ENCODE measurements at regions not wholly inside any gene's neighbourhood (a gene's known extent, or its start where the extent isn't known, plus 50 kb on each side); places are given as distances from the start of the nearest gene placed in this dataset.

GRCh38 chr2:239590276-239590675 lies 189.5 kb upstream of the HDAC4 start:
- DNase-seq (ENCODE audit: low read depth), result no peak

- no peak for DNase-seq (ENCODE audit: low read depth)
These were observed 189.0 kb upstream of the HDAC4 start for GRCh38 chr2:239589833-239590232.

GRCh38 chr2:239589270-239589825 lies 188.5 kb upstream of the HDAC4 start:
- no peak for DNase-seq (ENCODE audit: low read depth)

- DNase-seq (ENCODE audit: low read depth), result no peak
These were observed 187.8 kb upstream of the HDAC4 start for GRCh38 chr2:239588451-239589269.

GRCh38 chr2:239587841-239588240 lies 187.0 kb upstream of the HDAC4 start:
- no peak for DNase-seq (ENCODE audit: low read depth)

GRCh38 chr2:239587311-239587731 lies 186.5 kb upstream of the HDAC4 start:
- DNase-seq (ENCODE audit: low read depth), result no peak

DNA sequence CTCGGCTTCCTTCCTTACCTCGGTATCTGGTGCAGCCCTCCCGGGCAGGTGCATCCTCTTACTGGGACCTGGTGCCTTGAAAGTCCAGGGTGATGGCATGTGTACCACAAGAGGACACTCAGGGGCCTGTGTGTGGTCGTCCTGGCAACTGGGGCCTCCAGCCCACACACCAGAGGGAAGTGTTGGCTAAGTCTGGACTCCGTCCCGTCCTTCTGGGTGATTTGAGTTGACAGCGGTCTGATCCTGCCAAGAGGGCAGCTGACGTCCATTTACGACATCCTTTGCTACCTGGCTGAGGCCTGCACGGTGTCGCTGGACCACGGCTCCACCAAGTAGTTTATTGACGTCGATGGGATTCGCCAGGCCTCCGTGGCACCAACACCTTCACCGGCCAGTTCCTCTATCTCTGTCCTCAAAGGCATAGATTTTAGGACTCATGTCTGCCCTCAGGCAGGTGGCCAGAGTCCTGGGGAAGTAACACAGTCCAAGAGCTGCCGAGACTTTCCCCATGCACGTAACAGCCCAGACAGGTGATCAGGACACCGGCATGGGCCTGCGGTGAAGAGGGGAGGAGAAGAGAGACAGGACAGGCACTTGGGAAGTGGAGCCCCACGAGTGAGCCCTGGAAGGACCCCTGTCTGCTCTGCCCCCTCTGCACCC lies 186.0 kb upstream of the HDAC4 start:
- DNase-seq (ENCODE audit: low read depth), result no peak

DNA sequence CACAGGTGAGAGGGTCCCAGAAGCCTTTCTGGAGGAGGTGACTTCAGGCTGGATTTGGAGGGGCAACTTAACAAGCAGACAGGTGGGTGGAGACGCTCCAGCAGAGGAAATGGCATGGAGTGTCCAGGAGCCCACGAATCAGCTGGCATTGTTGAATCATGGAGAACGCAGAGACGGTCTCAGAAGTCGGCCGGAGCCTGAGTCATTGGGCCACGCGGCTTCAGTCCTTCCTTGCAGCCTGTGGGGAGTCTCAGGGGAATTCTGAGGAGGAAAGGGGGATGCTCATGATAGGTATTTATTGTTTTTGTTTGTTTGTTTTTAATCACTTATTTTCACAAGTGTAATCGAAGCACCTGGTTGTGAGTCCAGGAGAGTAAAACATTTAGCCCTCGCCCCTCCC lies 184.6 kb upstream of the HDAC4 start:
- no peak for DNase-seq (ENCODE audit: low read depth)

- DNase-seq (ENCODE audit: low read depth), result no peak
These were observed 184.2 kb upstream of the HDAC4 start for GRCh38 chr2:239584986-239585385.

- DNase-seq (ENCODE audit: low read depth), result no peak
These were observed 183.3 kb upstream of the HDAC4 start for GRCh38 chr2:239583879-239584859.

DNA sequence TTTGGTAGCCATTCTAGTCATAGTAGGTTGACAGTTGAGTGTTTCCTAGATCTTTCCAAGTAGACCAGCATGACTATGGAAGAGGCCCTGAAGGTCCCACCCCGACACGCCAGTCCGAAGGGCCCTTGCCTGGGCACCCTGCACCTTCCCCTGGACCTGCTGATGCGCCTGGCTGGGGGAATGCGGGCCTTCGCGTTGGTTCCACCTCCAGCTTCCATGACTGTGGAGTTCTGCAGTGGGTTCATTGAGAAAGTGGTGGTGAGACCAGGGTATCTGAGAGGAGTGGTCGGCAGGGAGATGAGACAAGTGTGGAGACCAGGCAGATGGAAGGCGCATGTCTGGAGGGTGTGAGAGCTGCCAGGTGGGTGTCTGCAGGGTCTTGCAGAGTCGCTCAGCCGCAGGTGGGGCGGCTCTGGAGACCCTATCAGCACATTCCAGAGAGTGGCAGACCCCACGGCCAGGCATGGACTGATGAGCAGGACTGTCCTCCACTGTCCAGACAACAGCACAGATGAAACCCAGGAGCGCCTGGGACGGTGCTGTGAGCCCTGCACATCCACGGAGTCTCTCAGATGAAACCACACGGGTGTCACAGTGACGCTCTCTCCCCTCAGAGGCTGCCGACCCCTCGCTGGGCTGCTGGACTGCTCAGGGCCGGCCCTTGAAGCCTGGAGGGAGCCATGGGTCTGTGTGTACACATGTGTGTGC lies 182.5 kb upstream of the HDAC4 start:
- DNase-seq (ENCODE audit: low read depth), result no peak

DNA sequence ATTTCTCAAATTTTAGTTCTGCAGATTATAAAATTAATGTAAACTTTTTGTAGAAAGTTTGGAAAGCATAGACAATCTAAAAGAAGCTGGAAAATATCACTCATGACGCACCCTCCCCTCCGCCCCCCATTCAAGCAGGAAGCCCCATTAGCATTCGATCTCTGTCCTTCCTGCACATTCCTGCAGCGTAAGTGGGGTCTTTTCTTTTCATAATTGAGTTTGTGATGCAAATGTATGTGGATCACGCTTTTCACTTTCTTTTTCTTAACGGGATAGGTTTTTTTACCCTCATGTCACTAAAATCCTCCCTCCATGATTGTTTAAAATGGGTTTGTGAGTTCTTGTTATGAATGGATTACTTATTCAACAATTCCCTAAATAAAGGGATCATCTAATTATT lies 181.7 kb upstream of the HDAC4 start:
- DNase-seq (ENCODE audit: low read depth), result no peak

DNA sequence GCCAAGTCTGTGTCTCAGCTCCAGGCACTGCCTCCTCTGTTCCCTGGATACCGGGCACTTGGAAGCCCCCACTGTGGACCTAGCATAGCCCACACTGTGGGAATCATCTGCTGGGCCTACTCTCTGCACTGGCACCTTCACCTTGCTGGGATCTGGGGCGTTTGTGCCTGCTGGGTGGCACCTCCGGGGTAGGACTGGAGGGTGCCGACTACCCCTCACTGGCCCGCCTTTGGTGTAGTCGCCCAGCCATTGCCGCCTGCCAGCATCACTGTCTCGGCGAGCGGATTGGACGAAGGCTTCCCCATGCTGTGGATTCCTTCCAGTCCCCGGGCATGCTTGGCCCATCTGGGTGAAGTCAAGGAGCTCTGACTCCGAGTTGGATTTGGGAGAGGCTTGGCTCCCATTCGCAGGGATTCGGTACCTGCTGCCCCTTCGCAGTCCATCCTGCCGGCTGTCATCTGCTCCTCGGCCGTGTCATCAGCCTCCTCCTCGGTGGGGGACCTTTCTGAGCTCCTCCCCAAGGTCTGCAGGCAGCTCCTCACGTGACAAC lies 180.6 kb upstream of the HDAC4 start:
- DNase-seq (ENCODE audit: low read depth), result no peak

DNA sequence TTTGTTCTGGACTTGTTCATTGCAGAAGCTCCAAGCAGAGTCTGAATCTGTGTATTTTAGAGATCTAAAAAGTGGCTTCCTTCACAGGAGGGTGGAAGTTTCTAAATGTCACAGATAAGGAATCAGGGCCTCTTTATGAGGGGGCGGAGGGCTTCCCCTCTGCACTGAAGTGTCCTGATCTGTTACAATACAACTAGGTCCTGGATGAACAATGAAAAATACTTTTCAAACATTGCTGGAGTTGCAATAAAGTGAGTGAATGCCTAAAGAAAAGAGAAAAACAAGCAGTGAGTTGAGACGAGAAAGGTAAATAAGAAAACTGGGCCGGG lies 179.3 kb upstream of the HDAC4 start:
- no peak for DNase-seq (ENCODE audit: low read depth)

DNA sequence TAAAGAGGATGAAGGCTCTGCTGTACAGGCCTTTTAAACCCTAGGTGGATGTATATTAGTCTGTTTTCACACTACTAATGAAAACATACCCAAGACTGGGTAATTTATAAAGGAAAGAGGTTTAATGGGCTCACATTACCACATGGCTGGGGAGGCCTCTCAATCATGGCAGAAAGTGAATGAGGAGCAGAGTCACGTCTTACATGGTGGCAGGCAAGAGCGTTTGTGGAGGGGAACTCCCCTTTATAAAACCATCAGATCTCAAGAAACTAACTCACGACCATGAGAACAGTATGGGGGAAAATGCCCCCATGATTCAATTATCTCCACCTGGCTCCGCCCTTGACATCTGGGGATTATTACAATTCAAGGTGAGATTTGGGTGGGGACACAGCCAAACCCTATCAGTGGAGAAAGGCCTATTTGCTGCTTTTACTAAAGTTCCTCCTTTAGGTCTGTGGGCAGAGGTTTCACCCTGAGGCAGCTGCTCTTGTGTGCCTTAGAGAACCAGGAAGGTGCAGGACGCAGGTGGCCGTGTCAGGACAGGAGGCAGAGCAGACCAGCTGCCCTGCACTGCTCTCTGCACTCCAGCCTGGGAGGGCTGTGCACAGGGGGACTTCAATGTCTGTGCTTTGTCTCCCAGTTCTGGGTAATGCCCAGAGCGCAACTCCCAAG lies 178.8 kb upstream of the HDAC4 start:
- no peak for DNase-seq (ENCODE audit: low read depth)

DNA sequence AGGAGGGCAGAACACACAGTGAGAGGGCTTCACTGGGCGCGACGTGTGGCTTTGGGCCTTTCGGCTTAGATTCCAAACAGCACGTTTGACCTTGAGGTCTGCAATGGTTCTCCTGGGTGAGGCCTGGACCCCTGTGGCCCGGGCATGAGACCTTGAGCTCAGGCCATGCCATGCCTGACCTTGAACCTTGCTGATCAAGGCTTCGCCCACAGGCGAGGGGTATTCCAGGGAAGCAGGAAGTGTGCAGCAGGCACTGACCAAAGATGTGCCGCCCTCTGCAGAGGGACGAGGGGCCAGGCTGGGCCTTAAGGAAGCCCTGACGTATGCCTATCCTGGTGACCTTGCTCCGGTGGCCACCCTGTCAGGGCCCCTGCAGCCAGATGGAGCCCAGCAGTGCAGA lies 178.3 kb upstream of the HDAC4 start:
- no peak for DNase-seq (ENCODE audit: low read depth)

DNA sequence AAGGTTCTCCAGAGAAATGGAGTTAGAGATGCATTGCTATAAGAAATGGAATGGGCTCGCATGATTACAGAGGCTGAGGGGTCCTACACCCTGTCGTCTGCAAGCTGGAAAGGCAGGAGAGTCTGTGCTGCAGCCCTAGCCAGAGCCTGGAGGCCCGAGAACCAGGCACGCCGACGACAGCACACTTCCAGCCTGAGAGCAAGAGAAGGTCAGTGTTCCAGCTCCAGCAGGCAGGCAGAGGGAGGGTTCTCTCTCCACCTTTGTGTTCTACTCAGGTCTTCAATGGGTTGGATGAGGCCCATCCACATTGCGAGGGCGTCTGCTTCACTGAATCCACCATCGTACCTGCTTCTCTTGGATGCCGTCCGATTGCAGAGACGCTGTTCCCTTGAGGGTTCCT lies 177.6 kb upstream of the HDAC4 start:
- DNase-seq (ENCODE audit: low read depth), result no peak

DNA sequence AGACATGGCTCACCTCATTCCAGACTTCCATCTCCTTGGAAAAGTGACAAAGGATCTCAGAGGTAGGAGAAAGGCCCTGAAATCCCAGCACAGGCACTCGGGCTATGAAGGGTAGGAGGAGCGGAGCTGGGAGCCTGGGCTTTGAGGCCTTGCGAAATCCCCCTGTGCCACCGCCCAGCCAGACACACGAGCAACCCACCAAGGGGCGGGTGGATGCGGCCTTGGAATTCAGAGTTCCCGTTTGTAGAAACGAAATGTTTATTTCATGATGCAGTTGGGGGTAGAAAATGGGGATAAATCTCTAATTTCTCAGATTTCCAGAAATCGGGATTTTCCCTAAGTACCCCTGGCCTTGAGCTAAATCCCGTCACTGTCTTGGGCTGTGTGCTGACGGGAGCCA lies 177.1 kb upstream of the HDAC4 start:
- DNase-seq (ENCODE audit: low read depth), result no peak

DNA sequence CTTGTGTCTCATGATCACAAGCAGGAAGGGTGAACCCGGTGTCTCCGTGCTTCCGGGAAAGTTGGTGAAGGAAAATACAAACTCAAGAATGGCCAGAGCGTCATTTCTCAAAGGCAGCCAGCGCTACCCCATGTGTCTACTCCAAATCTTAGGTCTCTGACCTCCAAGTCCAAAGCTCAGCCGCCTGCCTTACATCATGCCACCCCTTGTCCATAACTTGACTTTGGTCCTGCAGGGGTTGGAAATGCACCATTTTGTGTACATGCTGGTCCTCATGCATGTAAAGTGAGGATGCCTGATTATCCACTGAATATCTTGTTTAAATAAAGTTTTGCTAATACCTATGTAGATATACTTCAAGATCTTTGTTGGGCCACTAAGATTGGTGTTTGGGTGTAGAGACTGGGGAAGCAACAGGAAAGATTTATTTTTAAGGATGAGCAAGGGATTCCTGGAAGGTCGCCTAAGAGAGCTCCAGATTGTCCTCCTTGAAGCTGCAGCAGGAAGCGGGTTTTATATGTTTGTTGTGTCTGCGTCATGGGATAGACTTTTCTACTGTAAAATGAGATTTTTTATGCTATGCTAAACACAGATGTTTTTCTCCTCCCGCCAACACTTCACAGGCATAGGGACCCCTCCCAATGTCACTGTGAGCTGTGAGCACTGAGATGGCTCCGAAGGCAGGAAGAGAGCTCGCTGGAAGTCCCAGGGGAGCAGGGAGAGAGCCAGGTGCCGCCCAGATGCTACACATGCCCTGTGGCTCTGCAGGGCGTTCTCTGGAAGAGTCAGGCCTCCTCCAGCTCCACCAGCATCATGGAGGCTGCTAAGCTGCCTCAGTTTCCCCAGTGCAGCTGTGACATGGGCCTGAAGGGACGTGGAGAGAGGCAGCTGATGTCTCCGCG lies 176.2 kb upstream of the HDAC4 start:
- no peak for DNase-seq (ENCODE audit: low read depth)

DNA sequence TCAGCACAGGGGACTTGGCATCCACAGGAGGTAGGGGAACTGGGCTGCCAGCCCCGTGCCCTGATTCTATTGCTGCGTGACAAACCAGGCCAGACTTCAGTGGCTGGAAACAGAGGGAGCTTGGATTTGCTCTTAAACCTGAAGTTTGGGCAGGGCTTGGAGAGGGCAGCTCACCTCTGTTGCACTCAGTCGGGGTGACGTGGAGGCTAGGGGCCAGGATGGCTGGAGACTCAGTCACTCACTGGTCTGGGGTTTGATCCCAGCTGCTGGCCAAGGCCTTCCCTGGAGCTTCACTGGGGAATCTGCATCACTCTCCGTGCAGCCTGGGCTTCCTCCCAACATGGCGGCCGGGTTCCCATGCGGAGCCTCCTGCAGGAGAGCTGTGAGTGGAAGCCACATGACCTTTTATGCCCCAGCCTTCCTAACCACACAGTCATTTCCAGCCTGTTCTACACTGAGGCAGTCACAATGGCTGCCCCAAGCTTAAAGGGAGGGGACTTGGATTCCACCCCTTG lies 175.2 kb upstream of the HDAC4 start:
- no peak for DNase-seq (ENCODE audit: low read depth)

All from stimulated activated CD8-positive, alpha-beta memory T cell treated with anti-CD3 and anti-CD28 coated beads, Interleukin-12 subunit alpha, Interleukin-12 subunit beta, amount 100 ng/mL, for 1 hour (primary cell).